HG03460 (cell line): ENCODE measurements at regions not wholly inside any gene's neighbourhood (a gene's known extent, or its start where the extent isn't known, plus 50 kb on each side); places are given as distances from the start of the nearest gene placed in this dataset.

Experiments
- ATAC-seq: cut with Tn5 transposase; IDR thresholded peaks from one replicate; pipeline ENCODE4 v1.9.1; 2021; ENCODE audit not compliant: unreplicated experiment

GRCh38 chr7:31398815-31399214 lies 58.3 kb upstream of the NEUROD6 start:
- ATAC-seq, result no peak

- ATAC-seq, result no peak
These were observed 66.7 kb upstream of the NEUROD6 start for GRCh38 chr7:31407178-31407676.

- ATAC-seq, result no peak
These were observed 67.7 kb upstream of the NEUROD6 start for GRCh38 chr7:31408140-31408729.

GRCh38 chr7:31410265-31410664 lies 69.7 kb upstream of the NEUROD6 start:
- no peak for ATAC-seq

GRCh38 chr7:31411416-31411815 lies 70.9 kb upstream of the NEUROD6 start:
- ATAC-seq, result no peak

- ATAC-seq, result no peak
These were observed 73.2 kb upstream of the NEUROD6 start for GRCh38 chr7:31413766-31414165.

GRCh38 chr7:31416381-31416870 lies 75.9 kb upstream of the NEUROD6 start:
- no peak for ATAC-seq

- no peak for ATAC-seq
These were observed 78.4 kb upstream of the NEUROD6 start for GRCh38 chr7:31418928-31419327.

GRCh38 chr7:31419505-31420055 lies 79.1 kb upstream of the NEUROD6 start:
- ATAC-seq, result no peak

- ATAC-seq, result no peak
These were observed 80.4 kb upstream of the NEUROD6 start for GRCh38 chr7:31420948-31421347.

GRCh38 chr7:31421607-31422006 lies 81.1 kb upstream of the NEUROD6 start:
- no peak for ATAC-seq

- no peak for ATAC-seq
These were observed 83.5 kb upstream of the NEUROD6 start for GRCh38 chr7:31423994-31424393.

- no peak for ATAC-seq
These were observed 81.7 kb upstream of the ITPRID1 start for GRCh38 chr7:31432176-31432575.

GRCh38 chr7:31432836-31433340 lies 81.0 kb upstream of the ITPRID1 start:
- ATAC-seq, result no peak

GRCh38 chr7:31437250-31437865 lies 76.5 kb upstream of the ITPRID1 start:
- ATAC-seq, result no peak

GRCh38 chr7:31439165-31439564 lies 74.7 kb upstream of the ITPRID1 start:
- no peak for ATAC-seq

- no peak for ATAC-seq
These were observed 73.4 kb upstream of the ITPRID1 start for GRCh38 chr7:31440511-31440910.

GRCh38 chr7:31442626-31443025 lies 71.3 kb upstream of the ITPRID1 start:
- ATAC-seq, result no peak

- ATAC-seq, result peak; percentile 84
These were observed 70.4 kb upstream of the ITPRID1 start for GRCh38 chr7:31443457-31443856.

- ATAC-seq, result no peak
These were observed 69.7 kb upstream of the ITPRID1 start for GRCh38 chr7:31444196-31444595.

- no peak for ATAC-seq
These were observed 68.1 kb upstream of the ITPRID1 start for GRCh38 chr7:31445686-31446355.

GRCh38 chr7:31448649-31449048 lies 65.2 kb upstream of the ITPRID1 start:
- ATAC-seq, result no peak
